Occipital lobe (tissue), 1 donor: ENCODE measurements at regions not wholly inside any gene's neighbourhood (a gene's known extent, or its start where the extent isn't known, plus 50 kb on each side); places are given as distances from the start of the nearest gene placed in this dataset.
"Not testable (repeated sequence)": the region's sequence is repeated elsewhere in the genome, so short reads cannot be mapped to it uniquely, and the experiment has no call there.

Experiments used
- DNase-seq: peaks from one replicate; lab custom pipeline; 2025; lab: John Stamatoyannopoulos, UW

DNA sequence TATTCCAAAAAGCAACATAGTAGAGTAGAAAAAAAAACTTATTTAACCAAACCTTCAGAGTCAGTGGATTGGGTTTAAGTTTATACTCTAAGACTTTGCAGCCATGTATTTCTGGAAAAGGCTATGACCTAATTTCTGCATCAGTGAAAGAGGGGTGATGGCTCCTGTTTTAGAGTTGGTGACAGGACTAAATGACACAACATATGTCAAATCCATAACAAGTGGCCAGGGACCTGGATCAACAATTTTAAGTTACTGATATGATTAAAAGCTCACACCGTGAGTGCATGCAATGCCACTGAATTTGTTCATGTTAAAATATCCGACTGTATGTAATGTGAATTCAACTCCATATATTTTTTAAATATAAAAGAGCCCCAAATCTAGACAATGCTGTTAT, 390.6 kb downstream of the TNS3 start:
- no peak for DNase-seq

GRCh38 chr7:47190462-47190861, 391.4 kb downstream of the TNS3 start:
- no peak for DNase-seq

GRCh38 chr7:47188653-47189315, 393.1 kb downstream of the TNS3 start:
- no peak for DNase-seq

GRCh38 chr7:47188136-47188535, 393.8 kb downstream of the TNS3 start:
- DNase-seq = no peak

GRCh38 chr7:47186316-47186715, 395.6 kb downstream of the TNS3 start:
- no peak for DNase-seq

GRCh38 chr7:47185839-47186238, 396.1 kb downstream of the TNS3 start:
- DNase-seq = no peak

DNA sequence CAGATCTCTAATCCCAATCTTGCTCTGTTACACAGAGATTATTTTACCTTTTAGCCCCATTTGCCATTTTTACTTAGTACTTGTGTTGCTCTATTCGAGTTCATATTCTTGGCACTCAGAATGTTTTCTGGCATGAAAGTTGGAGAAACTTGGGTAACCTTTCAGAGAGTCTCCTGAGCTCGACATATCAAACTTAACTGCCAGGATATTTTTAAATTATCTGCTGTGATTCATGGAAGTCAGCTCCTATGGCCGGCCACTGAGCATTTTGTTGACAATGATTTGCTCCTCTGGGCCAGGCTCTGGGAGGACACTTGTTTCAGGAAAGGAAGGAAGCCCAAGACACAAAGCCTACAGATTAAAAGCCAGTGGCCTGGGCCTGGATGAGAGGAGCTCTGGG, 396.7 kb downstream of the TNS3 start:
- no peak for DNase-seq

DNA sequence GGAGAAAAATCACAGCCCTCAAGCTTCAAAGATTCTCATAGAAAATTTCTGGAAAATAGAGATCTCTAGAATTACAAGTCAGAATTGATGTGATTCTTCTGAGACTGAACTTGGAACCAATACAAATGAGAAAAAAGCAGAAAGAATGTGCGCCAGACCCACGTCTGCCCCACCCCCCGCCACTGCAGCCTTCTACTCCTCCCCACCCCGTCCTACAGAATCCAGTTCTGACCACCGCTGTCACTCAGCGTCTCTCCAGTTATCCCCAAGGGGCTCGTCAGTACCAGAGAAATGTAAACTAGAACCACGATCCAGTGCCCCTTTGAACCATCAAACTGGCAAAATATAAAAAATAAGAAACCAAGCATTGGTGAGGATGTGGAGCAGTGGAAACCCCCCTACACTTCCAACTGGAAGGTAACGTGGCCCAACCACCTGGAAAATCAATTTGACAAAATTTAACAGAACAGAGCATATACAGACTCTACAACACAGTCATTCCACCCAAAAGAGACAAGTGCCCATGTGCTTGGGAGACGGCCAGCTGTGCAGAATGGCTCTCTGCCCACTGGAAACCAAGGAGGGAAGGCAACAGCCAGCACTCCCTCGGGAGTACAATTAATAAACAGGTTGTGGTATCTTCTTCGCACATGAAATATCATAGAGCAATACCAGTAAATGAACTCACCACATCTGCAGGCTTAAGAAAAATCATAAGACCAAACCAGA, 397.9 kb downstream of the TNS3 start:
- no peak for DNase-seq

GRCh38 chr7:47181746-47182361, 400.1 kb downstream of the TNS3 start:
- peak; percentile 15 for DNase-seq

GRCh38 chr7:47180516-47180826, 401.4 kb downstream of the TNS3 start:
- DNase-seq = no peak

DNA sequence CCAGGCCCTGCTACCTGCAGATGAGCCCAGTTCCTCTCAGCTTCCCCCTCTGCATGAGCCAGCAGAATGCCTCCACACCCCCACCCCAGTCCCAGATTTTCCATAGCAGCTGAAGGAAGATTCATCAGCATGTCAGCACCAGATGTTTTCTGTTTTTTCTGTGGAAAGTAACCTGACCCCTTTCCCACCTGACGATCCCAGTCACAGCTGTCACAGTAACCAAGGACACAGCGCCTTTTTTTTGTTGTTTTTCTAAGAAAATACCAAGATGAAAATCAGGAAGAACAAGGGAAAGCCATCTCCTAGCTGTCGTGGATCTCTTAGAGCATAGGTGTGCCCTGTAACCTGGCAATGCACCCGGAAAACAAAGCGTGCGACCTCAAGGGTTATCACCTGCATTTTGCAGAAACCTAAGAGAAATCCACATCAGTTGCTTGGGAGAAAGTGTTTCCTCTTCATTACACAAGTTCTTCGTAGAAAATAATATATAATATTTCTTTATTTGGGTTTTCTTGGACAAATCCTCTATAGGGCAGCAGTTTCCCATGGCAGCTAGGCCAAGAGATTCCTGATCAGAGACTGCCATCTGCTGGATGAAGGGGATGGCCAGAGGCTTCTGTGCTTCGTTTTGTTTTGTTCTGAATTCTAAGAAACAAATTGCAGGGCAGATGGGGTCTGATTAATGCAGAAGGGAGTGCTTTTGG, 401.9 kb downstream of the TNS3 start:
- DNase-seq = peak; percentile 9

DNA sequence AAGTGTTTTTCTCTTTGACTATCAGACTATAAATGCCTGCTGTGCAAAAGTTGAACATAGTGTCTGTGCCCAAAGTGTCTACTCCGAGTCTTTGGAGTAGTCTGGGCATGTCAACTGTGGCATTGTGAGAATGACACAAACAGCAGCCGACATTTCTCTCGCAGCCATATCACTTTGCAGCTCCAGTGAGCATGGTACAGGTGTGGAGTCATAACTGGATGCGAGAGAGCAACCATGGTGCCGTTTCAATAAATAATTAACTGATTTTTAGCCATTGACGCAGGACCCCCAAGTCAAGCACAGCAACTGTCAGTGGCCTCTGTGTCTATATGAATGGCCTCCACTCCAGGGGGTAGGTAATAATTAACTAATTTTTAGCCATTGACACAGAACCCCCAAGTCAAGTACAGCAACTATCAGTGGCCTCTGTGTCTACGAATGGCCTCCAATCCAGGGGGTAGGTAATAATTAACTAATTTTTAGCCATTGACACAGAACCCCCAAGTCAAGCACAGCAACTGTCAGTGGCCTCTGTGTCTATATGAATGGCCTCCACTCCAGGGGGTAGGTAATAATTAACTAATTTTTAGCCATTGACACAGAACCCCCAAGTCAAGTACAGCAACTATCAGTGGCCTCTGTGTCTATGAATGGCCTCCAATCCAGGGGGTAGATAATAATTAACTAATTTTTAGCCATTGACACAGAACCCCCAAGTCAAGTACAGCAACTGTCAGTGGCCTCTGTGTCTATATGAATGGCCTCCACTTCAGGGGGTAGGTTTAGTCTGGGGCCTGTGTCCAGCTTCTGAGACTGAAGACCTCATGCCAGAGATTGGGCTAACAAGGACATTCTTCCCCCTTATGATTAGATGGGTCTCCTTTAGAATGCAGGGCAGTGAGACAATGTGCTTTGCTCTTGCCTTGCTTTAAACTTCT, 409.0 kb downstream of the TNS3 start:
- DNase-seq = not testable (repeated sequence)

DNA sequence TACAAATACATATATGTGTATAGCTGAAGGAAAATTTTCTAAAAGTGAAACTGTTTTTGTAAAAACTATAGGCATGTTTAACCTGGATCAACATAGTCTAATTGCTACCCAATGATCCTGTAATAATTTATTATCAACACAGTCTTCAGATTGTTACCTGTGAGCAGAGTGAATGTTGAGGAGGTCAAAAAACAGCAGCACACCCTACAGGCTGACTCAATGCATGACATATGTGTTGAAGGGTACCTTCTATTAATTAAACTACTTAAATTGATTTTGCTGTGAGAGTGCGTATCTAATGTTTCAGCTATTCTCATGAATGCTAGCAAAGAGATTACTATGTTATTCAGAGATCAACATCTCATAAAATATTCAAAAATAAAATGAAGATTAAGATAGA, 411.4 kb downstream of the TNS3 start:
- no peak for DNase-seq

DNA sequence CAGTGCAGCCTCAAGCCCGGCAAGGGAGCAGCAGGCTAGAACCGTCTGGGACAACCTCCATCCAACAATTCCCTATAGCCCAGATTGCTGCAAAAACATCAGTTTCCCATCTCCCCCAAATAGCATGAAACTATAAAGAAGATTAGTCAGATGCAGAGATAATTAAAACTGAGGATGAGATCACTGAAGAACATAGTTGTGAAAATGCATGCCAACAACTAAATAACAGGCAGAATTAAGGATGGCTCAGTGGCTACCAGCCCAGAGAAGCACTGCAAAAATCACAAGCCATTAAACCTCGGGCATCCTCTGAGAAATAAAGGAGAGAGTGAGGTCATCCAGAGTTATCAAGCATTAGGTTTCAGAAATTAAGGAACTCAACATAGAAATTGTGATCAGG, 427.1 kb downstream of the TNS3 start:
- DNase-seq = no peak

- no peak for DNase-seq
These were observed 428.3 kb downstream of the TNS3 start for GRCh38 chr7:47153576-47153975.

DNA sequence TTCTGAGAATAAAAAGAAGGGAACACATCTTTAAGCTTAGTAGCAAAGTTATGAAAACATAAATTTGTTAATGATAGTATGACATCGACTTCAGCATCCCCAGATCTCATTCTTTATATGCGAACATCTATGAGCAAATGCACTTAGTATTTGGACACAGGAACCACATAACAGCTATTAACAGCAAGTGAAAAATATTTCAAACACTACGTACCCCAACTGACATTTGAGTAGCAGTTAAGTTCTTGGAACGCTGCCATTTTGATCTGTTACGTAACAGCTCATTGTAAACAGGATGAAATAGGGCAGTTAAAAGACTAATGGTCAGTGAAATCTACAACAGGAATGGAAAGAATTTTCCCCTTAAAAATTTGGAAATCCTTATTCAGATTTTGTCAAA, 428.9 kb downstream of the TNS3 start:
- no peak for DNase-seq

- no peak for DNase-seq
These were observed 429.6 kb downstream of the TNS3 start for GRCh38 chr7:47152307-47152706.

GRCh38 chr7:47150497-47151260, 431.2 kb downstream of the TNS3 start:
- no peak for DNase-seq

- no peak for DNase-seq
These were observed 431.9 kb downstream of the TNS3 start for GRCh38 chr7:47149971-47150370.

- no peak for DNase-seq
These were observed 432.6 kb downstream of the TNS3 start for GRCh38 chr7:47149208-47149839.
